Ramos (cell line): ENCODE measurements at regions not wholly inside any gene's neighbourhood (a gene's known extent, or its start where the extent isn't known, plus 50 kb on each side); places are given as distances from the start of the nearest gene placed in this dataset.

Experiments used
- in situ Hi-C: fragments of 300-500 bp; cut with MboI; formaldehyde crosslinking; loops from one replicate; pipeline ENCODE4 v1.14.3; 2022; ENCODE audit warnings: low sequenced_read_pairs; ENCODE audit not compliant: unreplicated experiment

DNA sequence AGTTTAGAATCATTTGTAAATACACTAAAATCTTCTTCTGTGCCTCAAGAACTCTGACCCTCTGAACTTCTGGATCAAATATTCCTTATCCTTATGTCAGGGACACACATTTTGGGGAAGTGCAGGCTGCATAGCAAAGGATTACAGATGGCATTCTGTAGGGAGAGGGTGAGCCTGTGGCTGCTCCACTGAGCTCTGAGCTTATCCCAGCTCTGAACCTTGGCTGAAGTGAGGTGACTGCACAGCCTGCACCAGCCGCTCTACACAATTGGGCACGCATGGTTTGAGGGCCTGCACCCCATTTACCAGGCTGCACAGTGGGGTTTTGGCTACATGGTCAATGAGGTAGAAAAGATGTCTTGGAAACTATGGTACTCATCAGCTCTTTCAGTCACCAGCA lies 251.6 kb downstream of the GALR1 start:
- in situ Hi-C loops = no loop called here

- in situ Hi-C loops = no loop called here
These were observed 255.9 kb downstream of the GALR1 start for GRCh38 chr18:77505499-77505898.

GRCh38 chr18:77512152-77512551 lies 262.5 kb downstream of the GALR1 start:
- in situ Hi-C loops = no loop called here

DNA sequence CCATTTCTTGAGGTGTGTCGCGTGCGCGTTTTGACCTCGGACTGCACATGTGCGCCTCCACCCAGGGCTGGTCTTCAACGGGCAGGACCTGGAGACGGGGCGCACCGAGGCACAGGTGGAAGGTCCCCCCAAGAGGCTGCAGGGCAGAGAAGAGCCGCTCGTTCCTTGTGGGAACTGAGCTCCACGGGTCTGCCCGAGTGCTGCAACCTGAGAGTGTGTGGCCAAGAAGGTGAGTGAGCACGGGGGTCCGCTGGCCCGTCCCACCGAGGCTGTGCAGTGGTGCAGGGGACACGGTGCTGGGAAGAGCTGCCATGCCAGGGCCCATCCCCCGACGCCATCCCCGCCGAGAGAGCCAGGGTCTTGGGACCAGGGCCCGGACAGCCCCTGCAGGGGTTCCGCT lies 268.3 kb downstream of the GALR1 start:
- in situ Hi-C loops = no loop called here

DNA sequence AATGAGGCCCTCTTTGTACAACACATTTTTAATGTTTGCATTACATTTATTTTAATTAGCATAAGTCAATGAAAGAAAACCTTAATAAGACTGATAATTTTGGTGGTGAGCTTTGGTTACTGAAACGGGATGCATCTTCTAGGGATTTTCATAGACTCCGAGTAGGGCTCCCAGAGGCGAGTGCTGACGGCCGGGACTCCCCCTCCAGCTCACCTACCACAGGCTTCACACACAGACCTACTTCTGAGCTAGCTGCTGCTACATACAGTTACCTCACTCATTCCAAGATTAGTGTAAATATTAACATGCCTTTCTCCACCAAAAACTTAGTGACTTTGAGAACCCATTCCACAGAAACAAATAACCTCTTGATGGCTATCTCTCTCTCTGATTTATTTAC lies 271.1 kb downstream of the GALR1 start:
- in situ Hi-C loops = no loop called here

DNA sequence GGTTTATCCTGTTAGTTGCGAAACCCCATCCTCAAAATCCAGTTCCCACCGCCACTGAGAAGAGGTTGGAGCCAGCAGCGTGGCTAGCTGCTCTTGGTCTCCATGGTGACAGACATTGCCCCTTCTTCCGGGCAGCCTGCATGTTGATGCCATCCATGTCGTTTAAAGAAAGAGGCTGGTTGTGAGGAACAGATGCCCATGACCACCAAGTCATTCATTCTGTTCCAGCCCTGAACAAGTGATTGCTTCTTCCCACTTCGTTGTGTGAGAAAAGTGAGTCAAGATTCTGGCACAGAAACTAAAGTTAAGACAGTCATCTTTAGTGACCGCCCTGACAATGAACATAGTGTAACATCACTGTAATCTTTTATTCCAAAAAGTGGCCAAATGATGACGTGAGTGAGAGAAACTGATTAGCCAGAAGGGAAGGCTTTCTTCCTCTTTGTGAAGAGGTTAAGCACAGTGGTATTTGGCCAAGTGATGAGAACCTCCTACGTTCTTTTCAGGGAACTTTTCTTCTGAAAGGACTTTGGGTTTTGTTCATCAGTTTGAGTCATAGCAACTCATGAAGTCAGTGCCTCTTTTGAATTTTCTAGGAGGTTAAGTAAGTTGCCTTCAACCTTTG lies 272.5 kb downstream of the GALR1 start:
- in situ Hi-C loops = no loop called here

- in situ Hi-C loops = no loop called here
These were observed 275.3 kb downstream of the GALR1 start for GRCh38 chr18:77524909-77525308.

DNA sequence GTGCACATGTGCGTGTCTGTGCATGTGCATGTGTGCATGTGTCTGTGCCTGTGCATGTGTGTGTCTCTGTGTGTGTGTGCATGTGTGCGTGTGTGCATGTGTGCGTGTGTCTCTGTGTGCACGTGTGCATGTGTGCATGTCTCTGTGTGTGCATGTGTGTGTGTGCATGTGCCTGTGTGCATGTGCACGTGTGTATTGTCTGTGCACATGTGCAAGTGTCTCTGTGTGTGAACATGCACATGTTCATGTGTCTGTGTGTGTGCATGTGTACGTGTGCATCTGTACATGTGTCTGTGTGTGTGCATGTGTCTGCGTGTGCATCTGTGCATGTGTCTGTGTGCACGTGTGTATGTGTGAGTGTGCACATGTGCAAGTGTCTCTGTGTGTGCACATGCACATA lies 277.3 kb downstream of the GALR1 start:
- in situ Hi-C loops = no loop called here

DNA sequence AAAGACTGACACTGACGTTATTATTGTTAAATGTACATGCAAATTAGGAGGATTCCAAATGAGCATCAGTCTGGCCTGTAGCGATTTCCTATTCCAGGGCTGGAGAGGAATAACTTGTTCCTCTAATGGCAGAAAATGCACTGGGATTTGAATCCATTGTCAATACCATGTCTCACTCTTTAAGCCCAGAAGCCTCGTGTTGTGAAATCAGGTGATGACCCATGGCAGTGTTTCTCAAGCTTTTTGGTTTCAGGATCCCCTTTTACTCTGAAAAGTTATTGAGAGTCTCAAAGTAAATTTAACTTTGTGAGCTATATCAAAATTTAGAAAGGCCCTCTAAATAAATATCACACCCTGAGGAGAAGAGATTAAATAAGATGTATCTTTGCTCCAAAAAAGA lies 279.2 kb downstream of the GALR1 start:
- in situ Hi-C loops = no loop called here

- in situ Hi-C loops = no loop called here
These were observed 280.0 kb downstream of the GALR1 start for GRCh38 chr18:77529492-77530176.

GRCh38 chr18:77530732-77531131 lies 281.1 kb downstream of the GALR1 start:
- in situ Hi-C loops = no loop called here

DNA sequence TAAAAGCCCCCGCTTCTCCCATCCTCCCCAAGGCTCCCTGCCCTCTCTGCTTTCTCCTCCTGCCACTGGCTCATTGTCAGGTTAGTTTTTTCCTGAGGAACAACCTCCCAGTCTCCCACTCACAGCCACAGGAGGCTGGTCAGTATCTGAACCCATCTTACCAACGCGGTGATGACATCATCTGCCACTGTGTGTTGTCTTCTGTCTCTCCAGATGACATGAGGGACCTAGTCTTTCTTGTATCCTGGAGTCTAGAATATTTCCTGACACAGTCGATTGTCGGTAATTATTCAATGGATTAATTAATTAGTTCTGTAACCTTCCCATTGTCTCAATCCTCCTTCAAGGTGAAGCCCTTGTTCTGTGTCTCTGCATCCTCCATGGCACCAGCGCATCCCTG lies 290.2 kb downstream of the GALR1 start:
- in situ Hi-C loops = no loop called here

DNA sequence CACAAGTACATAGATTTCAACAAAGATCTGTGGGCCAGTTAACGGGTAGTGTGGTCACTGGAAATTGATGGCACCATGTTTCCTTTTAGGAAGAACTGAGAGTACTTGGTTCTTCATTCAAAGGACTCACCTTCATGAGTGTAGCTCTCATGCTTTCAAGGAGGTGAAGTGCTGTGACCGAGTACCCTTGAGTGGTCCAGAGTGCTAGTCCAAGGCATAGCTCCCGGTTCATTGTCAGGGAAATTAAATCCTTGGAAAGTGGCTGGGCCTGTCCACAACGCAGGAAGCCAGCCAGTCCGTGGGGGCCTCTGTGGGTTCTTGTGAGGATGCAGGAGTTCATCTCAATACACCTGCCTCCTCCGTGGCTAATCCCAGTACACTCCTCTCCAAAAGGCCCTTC lies 295.1 kb downstream of the GALR1 start:
- in situ Hi-C loops = no loop called here

DNA sequence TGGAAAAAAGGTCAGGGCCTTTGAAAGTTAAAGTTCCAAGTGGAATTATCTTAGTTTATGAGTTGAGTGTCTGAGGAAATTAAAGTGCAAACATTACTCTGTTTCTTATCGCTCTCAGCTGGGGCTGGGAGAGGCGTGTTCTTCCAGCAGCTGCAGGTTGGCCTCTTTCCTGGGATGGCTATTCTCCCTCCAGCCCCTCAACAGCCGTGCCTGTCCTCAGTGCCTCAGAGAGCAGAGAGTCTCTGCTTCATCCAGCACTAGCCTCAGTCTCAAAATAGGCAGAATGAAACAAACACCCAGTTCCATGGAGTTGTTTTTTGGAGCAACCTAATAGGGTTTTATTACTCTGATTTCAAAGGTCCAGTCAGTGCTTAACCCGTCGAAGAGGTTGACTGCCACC lies 298.1 kb downstream of the GALR1 start:
- in situ Hi-C loops = no loop called here

GRCh38 chr18:77548790-77549420 lies 299.3 kb downstream of the GALR1 start:
- in situ Hi-C loops = no loop called here

GRCh38 chr18:77550625-77551024 lies 301.0 kb downstream of the GALR1 start:
- in situ Hi-C loops = no loop called here

DNA sequence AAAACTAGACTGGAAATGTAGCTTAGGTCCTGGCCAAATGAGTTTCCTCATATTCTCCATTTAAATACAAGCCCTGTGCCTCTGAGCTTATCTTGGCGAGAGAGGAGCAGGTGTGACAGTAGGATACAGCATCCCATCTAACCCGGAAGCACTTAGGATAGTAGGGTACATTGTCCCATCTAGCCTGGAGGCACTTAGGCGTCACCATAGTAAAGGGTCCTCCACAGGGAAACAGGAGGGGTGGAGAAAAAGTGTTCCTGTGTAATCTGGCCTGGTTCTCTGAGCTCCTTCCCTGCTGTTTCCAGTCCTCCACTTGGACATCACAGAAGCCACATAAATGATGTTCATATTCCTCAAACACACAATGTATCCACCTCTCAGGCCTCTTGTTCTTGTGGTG lies 301.4 kb downstream of the GALR1 start:
- in situ Hi-C loops = no loop called here

DNA sequence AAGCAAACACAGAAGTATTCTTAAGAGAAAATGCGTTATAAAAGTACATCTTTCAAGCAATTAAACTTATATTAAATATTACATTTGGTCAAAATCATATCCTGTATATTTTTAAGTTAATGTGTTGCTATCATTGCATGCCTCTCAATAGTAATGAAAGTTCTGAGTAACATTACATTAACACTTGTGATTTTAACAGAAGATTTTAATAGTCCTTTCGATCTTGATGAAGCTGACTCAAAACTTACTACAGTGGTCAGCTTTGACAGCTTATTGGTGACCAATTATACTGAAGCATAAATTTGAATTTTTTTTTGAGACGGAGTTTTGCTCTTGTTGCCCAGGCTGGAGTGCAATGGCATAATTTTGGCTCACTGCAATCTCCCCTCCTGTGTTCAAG lies 303.3 kb downstream of the GALR1 start:
- in situ Hi-C loops = no loop called here

DNA sequence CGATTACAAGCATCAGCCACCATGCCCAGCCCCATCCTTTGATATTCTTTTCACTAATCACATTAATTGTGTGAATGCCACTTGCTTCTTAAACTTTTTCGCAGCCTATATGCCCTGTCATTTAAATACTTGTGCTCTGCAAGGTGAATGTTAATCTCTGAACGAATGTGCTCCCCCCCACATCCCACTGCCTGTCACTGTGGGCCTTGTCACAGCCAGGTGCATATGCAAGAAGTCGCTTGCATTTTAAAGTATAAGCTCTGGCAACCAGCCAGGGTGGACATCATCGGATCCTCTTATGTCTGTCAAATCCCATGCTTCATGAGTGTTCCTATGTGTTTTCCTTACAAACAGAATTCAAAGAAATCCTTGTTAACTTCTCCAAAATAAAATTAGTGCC lies 304.4 kb downstream of the GALR1 start:
- in situ Hi-C loops = no loop called here

DNA sequence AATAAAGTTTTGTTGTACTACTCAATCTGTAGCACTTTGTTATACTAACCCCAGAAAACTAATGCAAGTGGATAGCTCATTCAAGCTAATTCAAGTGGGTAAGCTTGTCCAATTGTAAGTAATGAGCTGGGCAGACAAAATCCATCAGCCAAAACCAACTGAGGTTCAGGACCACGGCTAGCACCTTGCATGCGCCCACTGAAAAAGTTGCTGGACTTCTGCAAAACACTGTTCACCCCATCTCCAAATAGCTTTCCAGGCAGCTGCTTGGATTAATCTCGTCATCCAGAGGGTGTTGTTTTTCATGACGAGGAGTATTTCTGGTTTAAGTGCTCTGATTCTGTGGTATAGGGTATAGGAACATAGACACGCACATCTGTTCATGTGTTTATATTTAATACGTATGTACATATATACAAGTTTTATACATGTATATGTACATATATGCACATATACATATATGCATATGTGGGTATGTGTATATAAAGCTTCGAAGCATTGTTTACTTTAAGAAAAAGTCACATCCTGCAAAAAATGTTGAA lies 307.5 kb downstream of the GALR1 start:
- in situ Hi-C loops = no loop called here

DNA sequence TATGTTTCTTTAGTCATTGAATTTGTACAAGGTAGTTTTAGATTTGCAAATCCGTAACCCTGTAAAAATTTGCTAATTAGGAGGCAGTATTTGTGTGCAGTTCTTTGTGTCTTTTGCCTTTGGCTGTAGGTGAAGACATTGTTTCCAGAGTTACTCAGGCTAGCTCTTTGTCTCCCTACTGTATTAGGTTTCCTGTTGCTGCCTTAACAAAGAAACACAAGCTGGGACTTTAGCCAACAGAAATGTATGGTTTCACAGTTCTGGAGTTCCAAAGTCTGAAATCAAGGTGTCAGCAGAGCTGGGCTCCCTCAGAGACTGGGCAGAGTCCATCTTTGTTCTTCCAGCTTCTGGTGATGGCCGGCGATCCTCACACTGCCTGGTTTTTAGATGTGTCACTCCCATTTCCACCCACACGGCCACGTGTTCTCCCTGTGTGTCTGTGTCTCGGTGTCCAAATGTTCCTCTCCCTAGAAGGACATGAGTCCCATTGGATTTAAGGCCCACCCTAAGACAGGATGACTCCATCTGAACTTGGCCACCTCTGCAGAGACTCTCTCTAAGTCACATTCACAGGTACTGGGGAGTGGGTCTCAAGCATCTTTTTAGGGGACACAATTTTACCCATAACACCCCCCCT lies 309.7 kb downstream of the GALR1 start:
- in situ Hi-C loops = no loop called here
